ENCODE measurements at regions not wholly inside any gene's neighbourhood (a gene's known extent, or its start where the extent isn't known, plus 50 kb on each side); places are given as distances from the start of the nearest gene placed in this dataset.

- H3K4me3 ChIP-seq, result no peak overlapping the region
- H3K36me3 ChIP-seq (ENCODE audit: low read depth, missing control alignments), result no peaks in the 10 kb centered on the region
- H3K4me1 ChIP-seq, result no peaks in the 10 kb centered on the region
- no peak overlapping the region for H3K27ac ChIP-seq
- no peaks in the 10 kb centered on the region for H3K9me3 ChIP-seq
- TF ChIP-seq POLR2A (IDR thresholded peaks at IDR 0.05) (no peak), CTCF (IDR thresholded peaks at IDR 0.05) (no peak)
- DNase-seq, result no peak
- 65 to 72% methylated on average over 16 of the region's 16 CpGs for WGBS, 2 donors
- no peaks in the 10 kb centered on the region for H3K27me3 ChIP-seq
- intact Hi-C loops (cut with DNase I; ENCODE audit: low total_unique reads), result no loop called here
Observed at GRCh38 chr2:128544321-128545037, 225.8 kb upstream of the HS6ST1 start.

- no peaks in the 10 kb centered on the region for H3K36me3 ChIP-seq (ENCODE audit: low read depth, missing control alignments)
- no peak overlapping the region for H3K27ac ChIP-seq
- TF ChIP-seq CTCF (IDR thresholded peaks at IDR 0.05), result no peak
- TF ChIP-seq POLR2A (IDR thresholded peaks at IDR 0.05), result no peak
- intact Hi-C loops (cut with DNase I; ENCODE audit: low total_unique reads), result no loop called here
- H3K9me3 ChIP-seq, result no peaks in the 10 kb centered on the region
- no peak overlapping the region for H3K4me3 ChIP-seq
- no peaks in the 10 kb centered on the region for H3K27me3 ChIP-seq
- no peak for DNase-seq
- H3K4me1 ChIP-seq, result no peaks in the 10 kb centered on the region
- WGBS, 2 donors, result 80 to 84% methylated on average over 5 of the region's 5 CpGs
Observed at GRCh38 chr2:128545085-128545484, 226.4 kb upstream of the HS6ST1 start.

GRCh38 chr2:128545829-128546228, 227.2 kb upstream of the HS6ST1 start:
- H3K27ac ChIP-seq, result no peak overlapping the region
- H3K27me3 ChIP-seq, result no peaks in the 10 kb centered on the region
- no peak overlapping the region for H3K4me3 ChIP-seq
- intact Hi-C loops (cut with DNase I; ENCODE audit: low total_unique reads), result no loop called here
- WGBS, 2 donors, result 89 to 92% methylated on average over 7 of the region's 7 CpGs
- H3K4me1 ChIP-seq, result no peaks in the 10 kb centered on the region
- H3K9me3 ChIP-seq, result no peaks in the 10 kb centered on the region
- DNase-seq, result no peak
- H3K36me3 ChIP-seq (ENCODE audit: low read depth, missing control alignments), result no peaks in the 10 kb centered on the region
- no peak for TF ChIP-seq CTCF (IDR thresholded peaks at IDR 0.05)
- TF ChIP-seq POLR2A (IDR thresholded peaks at IDR 0.05), result no peak

GRCh38 chr2:128547667-128548066, 229.0 kb upstream of the HS6ST1 start:
- 82 to 84% methylated on average over 3 of the region's 3 CpGs for WGBS, 2 donors
- no peak for DNase-seq
- Histone ChIP-seq H3K9me3 (no peaks in the 10 kb centered on the region), H3K4me1 (no peaks in the 10 kb centered on the region), H3K27me3 (no peaks in the 10 kb centered on the region), H3K27ac (no peak overlapping the region), H3K36me3 (ENCODE audit: low read depth, missing control alignments) (no peaks in the 10 kb centered on the region), H3K4me3 (no peak overlapping the region)
- no peak for TF ChIP-seq POLR2A (IDR thresholded peaks at IDR 0.05)
- no peak for TF ChIP-seq CTCF (IDR thresholded peaks at IDR 0.05)
- intact Hi-C loops (cut with DNase I; ENCODE audit: low total_unique reads), result no loop called here

GRCh38 chr2:128548461-128548891, 229.8 kb upstream of the HS6ST1 start:
- Histone ChIP-seq H3K4me3 (no peak overlapping the region), H3K9me3 (no peaks in the 10 kb centered on the region), H3K27ac (no peak overlapping the region), H3K4me1 (no peaks in the 10 kb centered on the region), H3K36me3 (ENCODE audit: low read depth, missing control alignments) (no peaks in the 10 kb centered on the region), H3K27me3 (no peaks in the 10 kb centered on the region)
- intact Hi-C loops (cut with DNase I; ENCODE audit: low total_unique reads), result no loop called here
- peak; percentile 64 for DNase-seq
- WGBS, 2 donors, result 70 to 73% methylated on average over 9 of the region's 9 CpGs
- TF ChIP-seq CTCF (IDR thresholded peaks at IDR 0.05) (no peak), POLR2A (IDR thresholded peaks at IDR 0.05) (no peak)

All from testis (tissue), 2 donors.